ENCODE measurements at regions not wholly inside any gene's neighbourhood (a gene's known extent, or its start where the extent isn't known, plus 50 kb on each side); places are given as distances from the start of the nearest gene placed in this dataset.

GRCh38 chr17:65355246-65355645, 206.2 kb downstream of the AXIN2 start:
- Mint-ChIP-seq H3K4me1 (no peaks in the 10 kb centered on the region), H3K27ac (no peak overlapping the region), H3K9me3 (no peaks in the 10 kb centered on the region), H3K27me3 (ENCODE audit: low read depth in 2 of 2) (peaks cover 20 to 47% of the 10 kb centered on the region in 2 donors), H3K36me3 (peaks cover under 1% of the 10 kb centered on the region), H3K4me3 (no peak overlapping the region)
- Histone ChIP-seq H3K36me3 (ENCODE audit: control insufficient read depth, insufficient read depth, low read length) (no peaks in the 10 kb centered on the region), H3K9me3 (ENCODE audit: control insufficient read depth, insufficient read depth, low read length) (no peaks in the 10 kb centered on the region), H3K27me3 (ENCODE audit: control insufficient read depth, insufficient read depth, low read length) (peaks cover 2% of the 10 kb centered on the region), H3K4me1 (ENCODE audit: control insufficient read depth, insufficient read depth, low read length) (no peaks in the 10 kb centered on the region), H3K4me3 (ENCODE audit: low read length) (no peak overlapping the region), H3K27ac (ENCODE audit: low read length) (no peak overlapping the region)
- TF ChIP-seq, protein P1, sequence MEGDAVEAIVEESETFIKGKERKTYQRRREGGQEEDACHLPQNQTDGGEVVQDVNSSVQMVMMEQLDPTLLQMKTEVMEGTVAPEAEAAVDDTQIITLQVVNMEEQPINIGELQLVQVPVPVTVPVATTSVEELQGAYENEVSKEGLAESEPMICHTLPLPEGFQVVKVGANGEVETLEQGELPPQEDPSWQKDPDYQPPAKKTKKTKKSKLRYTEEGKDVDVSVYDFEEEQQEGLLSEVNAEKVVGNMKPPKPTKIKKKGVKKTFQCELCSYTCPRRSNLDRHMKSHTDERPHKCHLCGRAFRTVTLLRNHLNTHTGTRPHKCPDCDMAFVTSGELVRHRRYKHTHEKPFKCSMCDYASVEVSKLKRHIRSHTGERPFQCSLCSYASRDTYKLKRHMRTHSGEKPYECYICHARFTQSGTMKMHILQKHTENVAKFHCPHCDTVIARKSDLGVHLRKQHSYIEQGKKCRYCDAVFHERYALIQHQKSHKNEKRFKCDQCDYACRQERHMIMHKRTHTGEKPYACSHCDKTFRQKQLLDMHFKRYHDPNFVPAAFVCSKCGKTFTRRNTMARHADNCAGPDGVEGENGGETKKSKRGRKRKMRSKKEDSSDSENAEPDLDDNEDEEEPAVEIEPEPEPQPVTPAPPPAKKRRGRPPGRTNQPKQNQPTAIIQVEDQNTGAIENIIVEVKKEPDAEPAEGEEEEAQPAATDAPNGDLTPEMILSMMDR (IDR thresholded peaks at IDR 0.05), result no peak
- no peak for ATAC-seq
- intact Hi-C loops (cut with micrococcal nuclease), result no loop called here
- 83% methylated on average over 2 of the region's 4 CpGs for WGBS (ENCODE audit: insufficient coverage)
- no peak for DNase-seq

DNA sequence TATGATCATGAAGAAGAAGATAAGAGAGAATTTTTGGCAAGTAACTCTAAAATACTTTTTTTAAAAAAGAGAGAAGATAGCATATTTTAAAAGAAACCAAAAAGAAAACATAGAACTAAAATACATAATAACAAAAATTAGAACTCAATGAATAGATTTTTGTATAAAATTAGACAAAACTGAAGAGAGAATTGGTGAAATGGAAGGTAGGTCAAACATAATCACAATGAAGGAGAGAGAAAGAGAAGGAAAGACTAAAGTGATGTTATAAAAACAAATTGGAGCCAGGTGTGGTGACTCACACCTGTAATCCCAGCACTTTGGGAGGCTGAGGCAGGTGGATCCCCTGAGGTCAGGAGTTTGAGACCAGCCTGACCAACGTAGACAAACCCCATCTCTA, 211.5 kb downstream of the AXIN2 start:
- no peak overlapping the region for H3K4me3 ChIP-seq (ENCODE audit: low read length)
- peaks cover 7% of the 10 kb centered on the region for H3K27me3 ChIP-seq (ENCODE audit: control insufficient read depth, insufficient read depth, low read length)
- Mint-ChIP-seq H3K27ac (no peak overlapping the region), H3K4me1 (no peaks in the 10 kb centered on the region), H3K4me3 (no peak overlapping the region), H3K9me3 (peaks cover 0 to 3% of the 10 kb centered on the region in 2 donors), H3K36me3 (peaks cover 8% of the 10 kb centered on the region), H3K27me3 (ENCODE audit: low read depth in 2 of 2) (peaks cover 31 to 49% of the 10 kb centered on the region in 2 donors)
- intact Hi-C loops (cut with micrococcal nuclease), result no loop called here
- no peak for ATAC-seq
- H3K9me3 ChIP-seq (ENCODE audit: control insufficient read depth, insufficient read depth, low read length), result no peaks in the 10 kb centered on the region
- no peak for DNase-seq
- H3K4me1 ChIP-seq (ENCODE audit: control insufficient read depth, insufficient read depth, low read length), result no peaks in the 10 kb centered on the region
- 86% methylated on average over 1 of the region's 1 CpG for WGBS (ENCODE audit: insufficient coverage)
- no peaks in the 10 kb centered on the region for H3K36me3 ChIP-seq (ENCODE audit: control insufficient read depth, insufficient read depth, low read length)
- TF ChIP-seq, protein P1 (IDR thresholded peaks at IDR 0.05), result no peak
- H3K27ac ChIP-seq (ENCODE audit: low read length), result no peak overlapping the region

DNA sequence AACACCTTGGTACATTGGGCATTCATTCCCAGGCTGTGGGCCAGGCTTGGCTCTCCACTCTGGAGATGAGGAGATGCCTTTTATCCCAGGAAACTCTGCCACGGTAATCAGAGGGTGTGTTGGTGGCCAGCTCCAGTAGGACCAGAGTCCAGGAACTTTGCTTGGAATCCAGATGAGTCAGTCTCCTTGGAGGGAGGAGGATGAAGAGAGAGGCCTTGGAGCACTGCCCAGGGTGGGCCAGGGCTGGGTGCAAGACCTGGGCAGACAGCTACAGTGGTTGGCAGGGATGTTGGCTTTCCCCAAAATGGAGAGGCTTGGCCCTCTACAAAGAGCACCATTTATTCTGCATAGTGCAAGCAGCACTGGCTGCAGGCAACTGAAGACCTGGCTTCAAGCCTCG, 209.0 kb downstream of the RGS9 start:
- H3K4me3 ChIP-seq (ENCODE audit: low read length), result no peak overlapping the region
- Mint-ChIP-seq H3K4me1 (no peaks in the 10 kb centered on the region), H3K9me3 (peaks cover 0 to 3% of the 10 kb centered on the region in 2 donors), H3K27me3 (ENCODE audit: low read depth in 2 of 2) (peaks cover 35 to 48% of the 10 kb centered on the region in 2 donors), H3K4me3 (no peak overlapping the region), H3K27ac (no peak overlapping the region), H3K36me3 (peaks cover 8% of the 10 kb centered on the region)
- H3K27ac ChIP-seq (ENCODE audit: low read length), result no peak overlapping the region
- H3K9me3 ChIP-seq (ENCODE audit: control insufficient read depth, insufficient read depth, low read length), result no peaks in the 10 kb centered on the region
- peak in 1 of 3 donors; percentile 14 for ATAC-seq
- peaks cover 5% of the 10 kb centered on the region for H3K27me3 ChIP-seq (ENCODE audit: control insufficient read depth, insufficient read depth, low read length)
- DNase-seq, result no peak
- intact Hi-C loops (cut with micrococcal nuclease), result no loop called here
- TF ChIP-seq, protein P1 (IDR thresholded peaks at IDR 0.05), result no peak
- 92% methylated on average over 2 of the region's 2 CpGs for WGBS (ENCODE audit: insufficient coverage)
- H3K36me3 ChIP-seq (ENCODE audit: control insufficient read depth, insufficient read depth, low read length), result no peaks in the 10 kb centered on the region
- H3K4me1 ChIP-seq (ENCODE audit: control insufficient read depth, insufficient read depth, low read length), result no peaks in the 10 kb centered on the region

DNA sequence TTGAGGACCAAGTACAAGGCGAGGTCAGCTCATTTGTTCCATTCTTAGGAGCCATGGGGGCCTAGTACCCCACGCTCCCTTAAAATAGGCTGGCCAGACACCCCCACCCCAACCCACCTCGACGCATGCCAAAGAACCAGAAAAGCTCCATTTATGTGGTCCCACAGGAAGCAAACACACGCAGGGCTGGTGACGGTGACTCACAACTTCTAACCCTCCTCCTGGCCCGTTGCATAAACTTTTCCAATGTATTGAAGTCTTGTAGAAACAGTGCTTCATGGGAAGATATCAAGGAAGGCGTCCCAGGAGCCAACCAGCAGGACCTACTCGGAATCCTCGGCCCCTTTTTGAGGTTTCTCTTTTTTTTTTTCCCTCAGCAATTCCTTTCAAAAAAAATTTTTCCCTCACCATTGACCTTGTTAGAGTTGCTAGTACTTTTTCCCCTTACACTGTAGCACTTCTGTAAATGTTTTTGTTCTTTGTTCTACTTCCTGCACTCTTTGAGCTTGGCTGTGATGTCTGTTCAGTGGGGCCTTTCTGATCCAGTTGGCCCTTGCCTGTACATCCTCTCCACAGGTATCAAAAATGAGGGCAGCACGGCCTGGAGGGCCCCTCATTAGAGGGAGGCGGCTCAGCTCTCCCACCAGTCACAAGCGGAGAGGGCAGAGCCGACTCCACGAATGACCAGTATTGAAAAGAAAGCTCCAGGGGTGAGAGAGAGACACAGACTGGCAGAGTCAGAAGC, 208.3 kb downstream of the RGS9 start:
- DNase-seq (peak in 1 of 2 donors; percentile 21), ATAC-seq (no peak)
- Mint-ChIP-seq H3K27ac (no peak overlapping the region), H3K4me1 (no peaks in the 10 kb centered on the region), H3K27me3 (ENCODE audit: low read depth in 2 of 2) (peaks cover 35 to 51% of the 10 kb centered on the region in 2 donors), H3K9me3 (peaks cover 0 to 3% of the 10 kb centered on the region in 2 donors), H3K36me3 (peaks cover 12% of the 10 kb centered on the region), H3K4me3 (no peak overlapping the region)
- no peaks in the 10 kb centered on the region for H3K36me3 ChIP-seq (ENCODE audit: control insufficient read depth, insufficient read depth, low read length)
- TF ChIP-seq, protein P1 (IDR thresholded peaks at IDR 0.05), result no peak
- 69% methylated on average over 15 of the region's 15 CpGs for WGBS (ENCODE audit: insufficient coverage)
- H3K4me3 ChIP-seq (ENCODE audit: low read length), result no peak overlapping the region
- no peak overlapping the region for H3K27ac ChIP-seq (ENCODE audit: low read length)
- H3K9me3 ChIP-seq (ENCODE audit: control insufficient read depth, insufficient read depth, low read length), result no peaks in the 10 kb centered on the region
- peaks cover 5% of the 10 kb centered on the region for H3K27me3 ChIP-seq (ENCODE audit: control insufficient read depth, insufficient read depth, low read length)
- intact Hi-C loops (cut with micrococcal nuclease), result no loop called here
- H3K4me1 ChIP-seq (ENCODE audit: control insufficient read depth, insufficient read depth, low read length), result no peaks in the 10 kb centered on the region

Data from natural killer cell (primary cell).